ENCODE measurements at regions not wholly inside any gene's neighbourhood (a gene's known extent, or its start where the extent isn't known, plus 50 kb on each side); places are given as distances from the start of the nearest gene placed in this dataset.
"Not testable (repeated sequence)": the region's sequence is repeated elsewhere in the genome, so short reads cannot be mapped to it uniquely, and the experiment has no call there.

DNA sequence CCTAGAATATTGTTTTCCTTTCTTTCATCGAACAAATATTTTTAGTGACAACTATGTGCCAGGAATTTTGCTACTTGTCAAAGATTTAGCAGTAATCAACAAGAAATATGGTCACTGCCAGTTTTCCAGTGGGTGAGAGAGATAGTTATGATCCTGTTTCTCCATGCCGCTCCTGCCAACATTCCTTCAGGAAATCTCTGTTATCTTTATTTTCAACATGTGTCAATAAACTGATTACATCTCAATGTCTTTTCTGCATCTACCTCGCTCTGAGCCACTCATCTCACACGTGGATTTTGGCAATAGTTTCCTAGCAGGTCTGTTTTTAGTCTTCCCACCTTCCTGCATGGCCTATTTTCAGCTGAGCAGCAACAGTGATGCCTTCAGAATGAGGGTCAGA lies 650.0 kb upstream of the STXBP6 start:
- DNase-seq: no peak

DNA sequence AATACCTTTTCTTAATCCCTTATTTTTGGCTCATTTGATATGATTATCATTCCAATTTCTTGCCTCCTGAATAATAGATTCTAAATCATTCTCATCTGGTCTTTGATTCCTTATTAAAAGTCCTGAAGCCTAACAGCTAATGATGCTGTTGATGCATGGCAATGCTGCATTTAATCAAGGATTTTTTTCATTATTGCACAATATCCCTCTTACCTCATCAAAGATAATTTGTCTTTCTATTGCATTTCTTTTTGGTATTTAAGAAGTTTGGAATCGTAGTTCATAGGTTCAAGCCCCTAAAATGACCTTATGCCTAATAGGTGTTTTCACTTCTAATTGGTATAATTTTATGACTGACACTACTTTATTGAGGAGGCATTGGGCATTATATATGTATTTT lies 648.2 kb upstream of the STXBP6 start:
- no peak for DNase-seq

DNA sequence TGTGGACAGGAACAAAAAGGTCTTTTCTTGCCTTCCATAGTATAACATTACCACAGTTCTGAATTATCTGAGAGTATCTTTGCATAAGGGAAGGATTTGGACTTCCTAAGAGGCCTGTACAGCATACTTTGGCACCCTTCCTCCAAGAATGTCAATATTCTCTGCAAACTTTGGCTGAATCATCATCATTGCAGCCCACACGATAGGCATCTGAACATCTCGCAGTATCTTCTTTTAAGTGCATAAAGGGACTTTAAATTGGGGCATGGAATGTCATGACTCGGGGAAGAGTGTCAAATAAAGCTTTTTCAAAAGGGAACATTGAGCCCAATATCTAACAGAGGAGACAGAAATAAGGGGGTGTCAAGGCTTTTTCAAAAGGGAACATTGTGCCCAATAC lies 646.2 kb upstream of the STXBP6 start:
- DNase-seq: no peak

GRCh38 chr14:25685004-25685403 lies 635.1 kb upstream of the STXBP6 start:
- DNase-seq: no peak

- no peak for DNase-seq
These were observed 631.0 kb upstream of the STXBP6 start for GRCh38 chr14:25680934-25681333.

DNA sequence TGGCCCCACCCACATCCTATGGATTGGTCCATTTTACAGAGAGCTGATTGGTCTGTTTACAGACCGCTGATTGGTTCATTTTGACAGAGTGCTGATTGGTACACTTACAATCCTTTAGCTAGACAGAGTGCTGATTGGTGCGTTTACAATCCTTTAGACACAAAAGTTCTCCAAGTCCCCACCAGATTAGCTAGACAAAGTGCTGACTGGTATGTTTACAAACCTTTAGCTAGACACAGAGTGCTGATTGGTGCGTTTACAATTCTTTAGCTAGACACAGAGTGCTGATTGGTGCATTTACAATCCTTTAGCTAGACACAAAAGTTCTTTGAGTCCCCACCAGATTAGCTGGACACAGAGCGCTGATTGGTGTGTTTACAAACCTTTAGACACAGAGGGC lies 630.6 kb upstream of the STXBP6 start:
- not testable (repeated sequence) for DNase-seq

GRCh38 chr14:25677111-25677510 lies 627.2 kb upstream of the STXBP6 start:
- no peak for DNase-seq

- DNase-seq: no peak
These were observed 617.4 kb upstream of the STXBP6 start for GRCh38 chr14:25667387-25667786.

- DNase-seq: no peak
These were observed 616.9 kb upstream of the STXBP6 start for GRCh38 chr14:25666877-25667276.

DNA sequence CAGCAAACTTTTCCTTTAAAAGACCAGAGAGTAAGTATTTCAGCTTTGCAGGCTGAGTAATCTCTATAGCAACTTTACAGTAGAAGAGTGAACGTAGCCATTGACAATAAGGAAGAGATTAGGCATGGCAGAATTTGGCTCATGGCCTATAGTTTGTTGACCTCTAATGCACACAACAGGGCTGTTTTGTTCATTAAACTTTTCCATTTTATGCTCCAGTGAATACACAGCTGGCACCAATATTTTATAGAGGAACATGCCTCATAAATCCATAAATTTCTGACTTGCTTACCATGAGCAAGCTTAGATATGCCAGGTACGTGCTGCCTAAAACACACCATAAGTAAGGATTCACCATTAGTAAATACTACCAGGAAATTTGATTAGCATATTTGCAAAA lies 609.0 kb upstream of the STXBP6 start:
- DNase-seq: no peak

DNA sequence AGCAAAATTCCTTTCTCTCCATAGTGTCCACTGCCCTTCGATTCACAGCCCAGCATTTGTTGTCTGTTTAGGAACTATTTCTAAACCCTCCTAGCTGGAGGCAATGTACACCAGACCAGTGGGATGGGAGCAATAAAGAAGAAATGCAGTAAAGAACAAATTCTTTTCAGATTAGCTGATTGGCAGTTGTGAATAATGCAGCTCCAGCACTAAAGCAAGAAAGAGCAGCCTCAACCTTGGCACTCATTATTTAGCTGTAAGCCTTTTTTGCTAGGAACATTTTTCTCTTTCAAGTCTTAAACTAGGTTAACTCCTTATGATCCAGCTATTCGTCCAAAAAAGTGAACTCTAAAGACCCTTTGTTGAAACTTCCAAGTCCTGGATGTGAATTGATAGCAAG lies 580.5 kb upstream of the STXBP6 start:
- DNase-seq: no peak

GRCh38 chr14:25628978-25629377 lies 579.0 kb upstream of the STXBP6 start:
- no peak for DNase-seq

GRCh38 chr14:25628390-25628789 lies 578.4 kb upstream of the STXBP6 start:
- no peak for DNase-seq

DNA sequence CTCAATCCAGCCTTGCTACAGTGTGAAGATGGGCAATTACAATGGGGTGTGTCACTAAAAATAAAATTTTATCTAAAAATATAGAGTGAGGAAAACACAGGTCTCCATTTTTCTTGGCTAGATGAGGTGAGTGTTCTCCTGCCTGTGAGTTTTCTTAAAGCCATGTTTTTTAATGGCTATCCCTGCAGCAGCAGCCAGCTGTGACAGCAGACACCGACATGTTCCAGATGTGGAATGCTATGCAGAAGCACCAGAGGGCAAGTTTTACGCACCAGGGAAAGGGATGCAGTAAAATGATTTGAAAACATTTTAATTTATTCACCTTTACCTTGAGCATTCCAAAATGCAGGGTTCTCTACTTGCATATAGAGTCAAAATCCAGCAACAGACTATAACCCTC lies 577.0 kb upstream of the STXBP6 start:
- no peak for DNase-seq

GRCh38 chr14:25622763-25623162 lies 572.8 kb upstream of the STXBP6 start:
- no peak for DNase-seq

- DNase-seq: no peak
These were observed 570.6 kb upstream of the STXBP6 start for GRCh38 chr14:25620515-25620914.

DNA sequence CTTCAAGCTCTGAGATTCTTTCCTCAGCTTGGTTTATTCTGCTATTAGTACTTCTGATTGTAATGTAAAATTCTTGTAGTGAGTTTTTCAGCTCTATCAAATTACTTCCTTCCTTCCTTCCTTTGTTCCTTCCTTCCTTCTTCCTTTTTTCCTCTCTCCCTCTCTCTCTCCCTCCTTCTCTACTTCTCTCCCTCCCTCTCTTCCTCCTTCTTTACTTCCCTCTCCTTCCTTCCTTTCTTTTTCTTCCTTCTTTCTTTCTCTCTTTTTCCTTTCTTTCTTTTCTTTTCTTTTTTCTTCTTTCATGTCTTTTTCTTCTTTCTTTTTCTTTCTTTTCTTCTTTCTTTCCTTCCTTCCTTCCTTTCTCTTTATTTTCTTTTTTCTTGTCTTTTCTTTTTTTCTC lies 565.2 kb upstream of the STXBP6 start:
- no peak for DNase-seq

DNA sequence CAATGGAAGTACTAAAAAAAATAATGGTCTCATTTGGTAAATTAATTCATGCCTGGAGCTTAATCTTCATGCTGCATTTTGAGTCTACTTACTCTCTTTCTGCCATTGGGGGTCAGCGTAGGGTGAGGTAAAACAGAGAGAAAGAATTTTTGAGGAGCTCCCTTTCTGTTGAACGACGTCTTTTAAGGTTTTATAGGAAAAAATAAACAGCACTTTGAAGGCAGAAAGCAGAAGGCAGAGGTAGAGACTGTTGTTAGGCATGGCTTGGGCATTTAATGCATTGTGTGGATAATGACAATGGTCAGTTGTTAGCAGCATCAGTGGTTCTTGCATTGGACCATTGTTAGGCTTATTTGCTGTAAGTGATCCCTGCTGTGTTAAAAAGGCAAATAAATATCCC lies 557.2 kb upstream of the STXBP6 start:
- no peak for DNase-seq

- no peak for DNase-seq
These were observed 552.2 kb upstream of the STXBP6 start for GRCh38 chr14:25602106-25602505.

DNA sequence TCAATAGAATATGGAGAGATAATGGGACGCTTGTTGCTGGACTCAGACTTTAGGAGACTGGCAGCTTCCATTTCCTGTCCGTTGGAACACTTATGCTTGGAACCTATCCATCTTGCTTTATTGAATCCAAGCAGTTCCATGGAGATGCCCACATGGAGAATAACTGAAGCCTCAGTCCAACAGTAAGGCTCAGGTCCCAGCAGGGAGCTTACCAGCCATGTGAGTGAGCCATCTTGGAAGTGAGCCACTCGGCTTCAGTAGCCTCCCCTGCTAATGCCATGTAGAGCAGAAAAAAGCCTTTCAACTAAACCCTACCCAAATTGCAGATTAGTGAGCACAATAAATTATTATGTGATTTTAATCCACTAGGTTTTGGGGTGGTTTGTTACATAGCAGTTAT lies 538.8 kb upstream of the STXBP6 start:
- DNase-seq: no peak

DNA sequence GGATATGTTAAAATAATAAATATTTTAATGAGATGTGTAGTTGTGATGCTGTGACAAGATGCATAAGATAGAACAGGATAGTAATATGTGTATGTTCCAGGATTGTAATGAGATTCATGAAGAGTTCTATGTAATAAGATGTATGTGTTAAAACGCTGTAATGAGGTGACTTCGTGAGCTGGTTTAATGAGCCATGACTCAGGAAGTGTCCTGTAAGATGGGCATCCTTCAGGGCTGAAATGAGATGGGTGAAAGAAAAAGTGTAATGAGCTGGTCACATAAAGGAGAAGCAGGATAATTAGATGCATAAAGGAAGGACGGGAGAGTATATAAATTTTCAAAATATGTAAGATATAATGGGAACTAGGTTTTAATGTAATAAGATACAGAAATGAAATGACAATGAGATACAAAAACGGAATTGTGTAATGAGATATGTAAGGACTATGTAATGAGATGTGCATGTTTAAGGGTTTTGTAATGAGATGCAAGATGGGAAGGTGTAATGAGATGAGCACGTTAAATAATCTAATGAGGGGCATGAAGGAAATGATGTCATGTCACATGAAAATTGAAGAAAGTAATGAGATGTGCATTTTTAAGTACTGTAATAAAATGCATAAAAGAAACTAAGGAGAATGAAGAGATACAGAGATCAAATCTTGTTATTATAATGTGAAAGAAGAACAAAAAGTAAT lies 524.8 kb upstream of the STXBP6 start:
- no peak for DNase-seq

- no peak for DNase-seq
These were observed 520.5 kb upstream of the STXBP6 start for GRCh38 chr14:25570483-25570882.

GRCh38 chr14:25557466-25557865 lies 507.5 kb upstream of the STXBP6 start:
- no peak for DNase-seq

DNA sequence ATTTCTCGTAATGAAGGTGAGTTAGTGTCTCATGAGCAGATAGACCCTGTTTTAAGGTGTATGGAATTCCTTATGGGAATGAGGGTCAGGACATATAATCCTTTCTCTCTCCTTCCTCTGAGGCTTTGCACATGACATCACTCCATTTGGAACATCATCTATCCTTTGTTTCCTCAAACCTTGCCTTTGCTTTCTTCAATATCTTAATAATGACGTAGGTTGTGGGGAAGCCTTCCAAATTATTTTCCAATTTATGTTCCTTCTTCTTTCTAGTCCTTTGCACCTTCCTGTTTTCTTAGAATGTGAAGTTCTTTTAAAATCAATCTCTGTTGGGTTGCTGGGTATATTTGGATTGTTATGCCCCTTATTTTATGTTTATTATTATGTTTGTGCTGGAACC lies 502.9 kb upstream of the STXBP6 start:
- no peak for DNase-seq

DNA sequence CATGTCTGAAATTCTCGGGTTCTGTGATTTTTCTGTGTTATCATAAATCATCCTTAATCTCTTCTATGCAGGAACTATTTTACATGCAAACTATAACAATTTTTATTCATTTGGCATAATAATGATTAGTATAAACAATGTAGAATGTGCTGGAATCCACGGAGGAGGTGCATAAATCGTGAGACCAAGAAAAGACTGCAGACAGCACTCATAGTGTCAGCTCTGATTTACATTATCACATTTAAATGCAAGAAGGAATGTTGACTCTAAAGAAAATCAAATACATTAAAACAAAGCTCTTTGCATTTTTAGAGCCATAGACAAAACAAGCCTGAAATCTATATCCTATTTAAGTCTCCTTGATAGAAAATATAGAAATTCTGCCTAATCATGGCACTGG lies 501.7 kb upstream of the STXBP6 start:
- DNase-seq: no peak

GRCh38 chr14:25546826-25547225 lies 496.9 kb upstream of the STXBP6 start:
- DNase-seq: no peak
